ENCODE measurements at regions not wholly inside any gene's neighbourhood (a gene's known extent, or its start where the extent isn't known, plus 50 kb on each side); places are given as distances from the start of the nearest gene placed in this dataset.
A peak's percentile ranks its signal among the peaks of the same experiment; 100 is the strongest.

DNA sequence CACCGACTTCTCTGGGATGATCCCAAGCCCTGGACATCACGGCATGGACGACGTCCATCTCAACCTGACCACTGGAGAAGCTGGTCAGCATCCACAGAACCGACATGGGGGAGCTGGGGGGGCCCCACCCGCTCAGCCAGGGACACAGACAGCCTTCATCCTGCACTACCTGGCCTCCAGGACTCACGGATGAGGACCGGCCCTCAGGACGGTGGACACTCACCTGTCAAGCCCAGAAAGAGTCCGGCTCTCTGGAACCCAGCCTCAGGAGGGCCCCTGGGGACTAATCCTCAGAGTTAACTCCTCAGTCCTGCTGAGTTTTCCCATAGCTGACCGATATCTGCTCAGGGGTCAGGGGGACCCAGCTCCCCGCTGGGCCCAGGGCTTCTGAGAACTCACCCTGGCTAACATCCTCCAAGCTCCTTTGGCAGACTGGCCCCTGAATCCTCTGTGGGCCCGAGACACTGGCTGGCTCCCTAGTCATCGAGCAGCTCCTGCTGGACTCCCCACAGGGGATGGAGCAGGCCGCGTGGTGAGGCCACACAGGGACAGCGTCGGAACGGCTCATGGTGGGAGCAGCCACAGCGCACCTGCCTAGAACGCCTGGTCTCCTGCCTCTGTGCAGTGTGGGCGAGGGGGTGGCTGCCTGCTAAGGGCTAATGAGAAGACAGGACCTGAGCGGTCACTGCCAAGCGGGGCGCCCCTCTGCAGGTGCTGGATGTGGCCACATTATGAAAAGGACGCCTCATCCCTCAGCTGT, 649.2 kb downstream of the BRD1 start:
- DNase-seq: no peak
- Histone ChIP-seq H3K36me3 (replicated peaks; ENCODE audit: control insufficient read depth, insufficient read depth, low read length) (no peaks in the 10 kb centered on the region), H3K4me3 (ENCODE audit: insufficient read depth, low read depth, low read length) (no peak overlapping the region)

DNA sequence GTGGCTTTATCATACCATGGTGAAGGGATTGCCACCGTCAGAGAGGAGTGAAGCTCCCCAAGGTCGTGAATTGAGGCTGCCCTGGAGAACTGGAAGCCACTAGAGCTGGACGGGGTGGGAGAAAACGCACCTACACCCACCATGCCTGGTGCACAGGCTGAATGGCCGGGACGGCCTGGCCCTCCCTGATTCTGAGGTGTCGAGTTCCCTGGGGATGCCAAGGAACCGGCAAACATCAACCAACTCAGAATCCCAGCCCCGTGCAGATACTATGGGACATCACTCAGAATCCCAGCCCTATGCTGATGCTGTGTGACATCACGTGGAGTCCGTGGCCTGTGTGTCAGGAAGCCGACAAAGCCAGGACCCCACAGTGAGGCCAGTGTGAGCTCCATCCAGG, 650.0 kb downstream of the BRD1 start:
- H3K27me3 ChIP-seq (ENCODE audit: control insufficient read depth, insufficient read depth, low read length): no peaks in the 10 kb centered on the region
- no peak overlapping the region for H3K4me3 ChIP-seq (ENCODE audit: insufficient read depth, low read depth, low read length)
- no peaks in the 10 kb centered on the region for H3K36me3 ChIP-seq (replicated peaks; ENCODE audit: control insufficient read depth, insufficient read depth, low read length)
- no peak for DNase-seq

More for the DNA sequence above, 649.2 kb downstream of the BRD1 start:
- H3K27me3 ChIP-seq (ENCODE audit: control insufficient read depth, insufficient read depth, low read length): no peaks in the 10 kb centered on the region

DNA sequence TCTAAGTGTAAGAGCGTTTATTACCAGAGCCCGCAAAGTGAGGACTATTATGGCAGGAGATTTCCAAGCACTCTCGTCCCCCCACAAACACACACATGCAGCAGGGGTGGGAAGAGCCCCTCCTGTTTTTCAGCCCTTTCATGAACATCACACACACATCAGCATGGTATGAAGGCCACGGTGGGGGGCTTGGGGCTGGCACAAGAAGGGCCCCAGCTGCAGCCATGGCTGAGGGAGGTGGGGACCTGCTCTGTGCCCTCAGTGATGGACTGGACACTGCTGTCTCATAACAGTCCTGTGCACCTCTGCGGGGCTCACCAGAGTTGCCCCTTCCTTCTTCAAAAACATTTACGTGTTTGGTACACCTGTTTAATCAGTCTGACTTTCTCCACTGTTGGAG, 650.7 kb downstream of the BRD1 start:
- DNase-seq: no peak
- H3K27me3 ChIP-seq (ENCODE audit: control insufficient read depth, insufficient read depth, low read length): no peaks in the 10 kb centered on the region
- H3K4me3 ChIP-seq (ENCODE audit: insufficient read depth, low read depth, low read length): no peak overlapping the region
- no peaks in the 10 kb centered on the region for H3K36me3 ChIP-seq (replicated peaks; ENCODE audit: control insufficient read depth, insufficient read depth, low read length)

DNA sequence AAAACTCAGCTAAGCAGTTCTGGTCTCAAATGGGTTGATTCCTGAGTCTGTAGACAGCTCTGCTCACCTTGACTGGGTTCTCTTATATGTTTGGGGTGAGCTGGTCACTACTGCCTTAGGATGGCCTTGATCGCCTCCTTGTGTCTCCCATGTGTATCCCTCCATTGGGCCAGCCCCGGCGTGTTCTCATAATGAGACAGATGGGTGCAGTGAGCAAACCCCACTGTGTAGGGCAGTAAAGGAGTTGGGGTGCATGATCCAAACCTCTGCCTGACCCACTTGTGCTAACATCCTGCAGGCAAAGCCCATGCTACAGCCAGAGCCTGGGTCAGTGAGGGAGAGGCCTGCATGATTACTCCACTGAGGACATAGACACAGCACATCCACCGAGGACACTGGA, 657.6 kb downstream of the BRD1 start:
- DNase-seq: peak; percentile 69
- H3K4me3 ChIP-seq (ENCODE audit: insufficient read depth, low read depth, low read length): no peak overlapping the region
- no peaks in the 10 kb centered on the region for H3K36me3 ChIP-seq (replicated peaks; ENCODE audit: control insufficient read depth, insufficient read depth, low read length)
- no peaks in the 10 kb centered on the region for H3K27me3 ChIP-seq (ENCODE audit: control insufficient read depth, insufficient read depth, low read length)

DNA sequence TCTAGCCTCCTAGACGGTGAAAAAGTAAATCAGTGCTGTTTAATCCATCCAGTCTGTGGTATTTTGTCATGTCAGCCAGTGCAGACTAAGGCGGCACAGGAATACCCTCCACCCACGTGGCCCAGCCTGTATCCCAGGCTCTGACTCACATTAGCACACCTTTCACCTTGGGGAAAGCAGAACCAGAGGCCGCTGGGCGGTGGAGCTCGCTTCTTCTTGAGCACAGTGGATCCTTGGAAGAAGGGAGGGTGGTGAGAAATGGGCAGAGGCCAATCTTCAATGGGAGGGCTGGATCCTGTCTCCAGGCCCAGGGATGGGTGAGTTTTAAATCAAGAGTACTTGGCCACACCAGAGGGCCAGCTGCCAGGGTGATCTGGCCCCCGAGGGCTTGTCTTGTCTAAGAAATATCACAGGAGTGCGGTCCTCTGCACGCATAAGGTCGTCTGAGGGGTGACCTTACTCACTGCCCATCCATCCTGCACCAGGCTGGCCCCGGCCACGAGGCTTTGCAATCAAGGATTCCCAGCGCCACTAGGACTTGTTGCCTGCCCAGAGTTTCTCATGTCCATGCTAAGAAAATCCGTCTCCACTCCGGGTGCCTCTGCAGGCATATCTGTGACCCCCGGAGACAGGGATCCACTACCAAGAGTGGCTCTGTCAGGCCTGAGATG, 658.5 kb downstream of the BRD1 start:
- no peaks in the 10 kb centered on the region for H3K27me3 ChIP-seq (ENCODE audit: control insufficient read depth, insufficient read depth, low read length)
- no peaks in the 10 kb centered on the region for H3K36me3 ChIP-seq (replicated peaks; ENCODE audit: control insufficient read depth, insufficient read depth, low read length)
- DNase-seq: no peak
- no peak overlapping the region for H3K4me3 ChIP-seq (ENCODE audit: insufficient read depth, low read depth, low read length)

DNA sequence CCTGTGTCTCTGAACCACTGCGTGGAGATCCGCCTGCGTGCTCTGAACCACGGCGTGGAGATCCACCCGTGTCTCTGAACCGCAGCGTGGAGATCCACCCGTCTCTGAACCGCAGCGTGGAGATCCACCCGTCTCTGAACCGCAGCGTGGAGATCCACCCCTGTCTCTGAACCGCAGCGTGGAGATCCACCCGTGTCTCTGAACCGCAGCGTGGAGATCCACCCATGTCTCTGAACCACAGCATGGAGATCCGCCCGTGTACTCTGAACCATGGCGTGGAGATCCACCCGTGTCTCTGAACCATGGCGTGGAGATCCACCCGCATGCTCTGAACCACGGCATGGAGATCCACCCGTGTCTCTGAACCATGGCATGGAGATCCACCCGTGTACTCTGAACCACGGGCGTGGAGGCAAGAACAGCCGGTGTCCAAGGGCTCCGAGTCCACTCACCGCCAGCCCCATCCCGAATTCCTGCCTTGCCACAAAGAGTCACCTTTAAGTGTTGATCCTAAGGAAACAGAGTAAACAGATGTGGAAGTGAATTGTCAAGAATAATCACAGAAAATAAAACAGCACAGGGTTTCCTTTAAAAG, 659.4 kb downstream of the BRD1 start:
- H3K27me3 ChIP-seq (ENCODE audit: control insufficient read depth, insufficient read depth, low read length): no peaks in the 10 kb centered on the region
- H3K36me3 ChIP-seq (replicated peaks; ENCODE audit: control insufficient read depth, insufficient read depth, low read length): no peaks in the 10 kb centered on the region
- no peak for DNase-seq
- H3K4me3 ChIP-seq (ENCODE audit: insufficient read depth, low read depth, low read length): no peak overlapping the region

DNA sequence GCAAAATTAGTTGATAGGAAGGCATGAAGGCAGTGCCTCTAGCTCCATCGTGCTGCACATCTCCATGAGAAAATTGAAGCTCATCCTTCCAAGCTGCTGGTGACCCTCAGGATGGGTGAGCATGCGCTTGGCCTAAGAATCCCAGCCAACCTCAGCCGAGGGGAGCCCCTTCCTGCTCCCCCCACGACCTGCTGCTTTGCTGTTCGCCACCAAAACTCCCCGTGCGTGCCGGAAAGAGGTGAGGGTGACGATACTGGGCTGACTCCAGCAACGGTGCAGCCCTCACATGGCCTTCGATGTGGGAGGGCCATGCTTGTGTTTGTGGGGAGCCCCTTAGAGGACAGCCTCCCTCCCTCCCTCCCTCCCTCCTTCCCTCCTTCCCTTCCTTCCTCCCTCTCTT, 660.9 kb downstream of the BRD1 start:
- Histone ChIP-seq H3K36me3 (replicated peaks; ENCODE audit: control insufficient read depth, insufficient read depth, low read length) (no peaks in the 10 kb centered on the region), H3K27me3 (ENCODE audit: control insufficient read depth, insufficient read depth, low read length) (no peaks in the 10 kb centered on the region), H3K4me3 (ENCODE audit: insufficient read depth, low read depth, low read length) (no peak overlapping the region)
- DNase-seq: no peak

DNA sequence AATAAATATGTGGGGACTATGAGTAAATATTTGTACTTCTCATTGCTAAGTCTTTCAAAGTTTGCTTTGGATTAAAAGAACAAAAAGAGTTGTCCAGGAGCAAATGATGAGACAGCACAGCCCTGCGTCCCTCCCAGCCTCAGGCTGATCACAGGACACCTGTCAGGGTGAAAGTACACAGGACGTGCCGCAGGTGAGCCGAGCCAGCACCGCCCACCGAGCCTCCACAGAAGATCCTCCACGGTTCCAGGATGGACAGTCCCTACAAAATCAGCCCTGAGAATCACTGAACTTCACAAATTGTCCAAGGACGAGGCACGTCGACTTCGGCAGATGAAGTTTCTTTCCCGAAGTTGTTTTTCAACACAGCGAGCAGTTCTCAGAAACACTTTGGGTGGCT, 661.5 kb downstream of the BRD1 start:
- no peaks in the 10 kb centered on the region for H3K36me3 ChIP-seq (replicated peaks; ENCODE audit: control insufficient read depth, insufficient read depth, low read length)
- H3K4me3 ChIP-seq (ENCODE audit: insufficient read depth, low read depth, low read length): no peak overlapping the region
- no peaks in the 10 kb centered on the region for H3K27me3 ChIP-seq (ENCODE audit: control insufficient read depth, insufficient read depth, low read length)
- no peak for DNase-seq

DNA sequence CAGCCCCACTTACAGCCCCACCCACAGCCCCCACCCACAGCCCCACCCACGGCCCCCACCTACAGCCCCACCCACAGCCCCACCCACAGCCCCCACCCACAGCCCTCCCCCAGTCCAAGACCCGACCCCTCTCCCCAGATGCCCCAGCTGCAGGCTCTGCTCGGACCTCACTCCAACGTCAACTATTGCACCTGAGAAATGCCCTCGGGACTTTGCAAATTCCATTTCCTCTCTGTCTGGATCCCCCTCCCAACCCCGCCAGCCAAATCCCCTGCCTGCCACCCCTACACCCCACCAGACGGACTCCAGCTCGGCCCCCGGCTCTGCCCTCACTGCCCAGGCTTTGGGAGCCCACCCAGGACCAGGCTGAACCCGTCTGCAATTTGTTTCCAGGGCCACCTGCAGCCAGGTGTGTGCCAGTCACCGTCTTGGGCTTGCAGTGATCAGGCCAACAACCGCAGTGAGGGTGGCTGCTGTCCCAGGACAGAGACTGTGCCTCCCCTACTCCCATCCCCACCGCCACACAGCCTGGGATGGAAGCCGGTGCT, 662.8 kb downstream of the BRD1 start:
- no peaks in the 10 kb centered on the region for H3K36me3 ChIP-seq (replicated peaks; ENCODE audit: control insufficient read depth, insufficient read depth, low read length)
- peak; percentile 62 for DNase-seq

DNA sequence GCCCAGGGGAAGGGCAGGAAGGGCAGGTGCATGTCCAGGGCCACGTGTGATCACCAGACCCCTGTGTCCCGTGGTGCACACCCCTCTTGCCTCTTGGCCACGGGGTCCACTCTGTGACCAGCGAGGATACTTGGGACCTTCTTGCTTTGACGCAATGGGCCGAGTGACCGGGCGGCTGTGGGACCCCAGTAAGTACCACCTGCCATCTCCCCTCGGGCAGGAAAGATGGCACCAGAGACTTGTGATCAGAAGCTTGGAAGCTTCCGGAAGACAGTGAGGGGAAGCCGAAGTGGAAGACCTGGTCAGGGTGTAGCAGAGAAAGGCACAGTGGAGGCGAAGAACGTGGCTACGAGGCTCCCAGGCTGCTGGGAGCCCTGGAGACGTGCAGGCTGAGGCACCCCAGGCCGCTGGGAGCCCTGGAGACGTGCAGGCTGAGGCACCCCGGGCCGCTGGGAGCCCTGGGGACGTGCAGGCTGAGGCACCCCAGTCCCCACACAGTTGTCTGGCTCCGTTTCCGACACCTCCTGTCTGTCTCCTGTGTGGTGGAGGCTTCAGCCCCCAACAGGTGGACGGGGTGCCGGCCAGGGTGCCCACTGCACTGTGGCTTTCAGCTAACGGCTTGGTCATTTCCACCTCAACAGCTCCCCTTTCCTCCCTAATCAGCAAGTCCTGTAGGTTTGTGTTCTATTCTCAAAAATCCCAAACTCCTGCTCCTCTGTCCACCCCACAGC, 663.5 kb downstream of the BRD1 start:
- no peaks in the 10 kb centered on the region for H3K27me3 ChIP-seq (ENCODE audit: control insufficient read depth, insufficient read depth, low read length)
- H3K4me3 ChIP-seq (ENCODE audit: insufficient read depth, low read depth, low read length): no peak overlapping the region
- no peak for DNase-seq

More for the DNA sequence above, 662.8 kb downstream of the BRD1 start:
- Histone ChIP-seq H3K4me3 (ENCODE audit: insufficient read depth, low read depth, low read length) (no peak overlapping the region), H3K27me3 (ENCODE audit: control insufficient read depth, insufficient read depth, low read length) (no peaks in the 10 kb centered on the region)

DNA sequence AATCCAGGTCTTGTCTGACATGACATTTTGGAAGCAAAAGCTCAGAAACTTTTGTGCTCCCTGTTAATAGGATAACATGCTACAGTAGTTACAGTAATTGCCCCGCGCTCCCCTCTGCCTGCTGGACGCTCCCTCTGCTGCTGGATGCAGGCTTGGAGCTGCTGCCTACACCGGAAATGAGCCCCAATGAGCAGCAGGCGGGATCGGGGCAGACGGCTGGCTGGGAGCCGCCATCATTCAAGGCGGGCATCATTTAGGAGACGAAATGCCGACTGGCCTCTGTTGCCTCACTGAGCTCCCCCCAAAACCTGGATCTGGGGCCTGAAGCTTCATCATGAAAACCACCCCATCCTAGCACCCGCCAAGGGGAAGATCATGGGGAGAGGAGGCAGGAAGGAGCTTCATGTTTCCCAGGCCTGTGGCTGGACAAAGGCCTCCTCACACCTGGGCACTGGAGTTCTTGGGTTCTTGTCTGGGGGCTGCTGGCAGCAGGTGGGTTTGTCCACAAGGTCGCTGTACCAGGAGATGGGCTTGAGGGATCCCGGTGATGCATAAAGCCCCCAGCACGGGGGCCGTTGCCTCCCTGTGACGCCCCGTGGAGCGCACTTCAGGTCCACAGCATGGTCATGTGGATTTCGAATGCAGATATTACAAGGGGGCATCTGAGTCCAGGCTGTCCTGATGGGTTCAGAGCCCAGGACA, 664.3 kb downstream of the BRD1 start:
- no peak for DNase-seq
- Histone ChIP-seq H3K36me3 (replicated peaks; ENCODE audit: control insufficient read depth, insufficient read depth, low read length) (no peaks in the 10 kb centered on the region), H3K4me3 (ENCODE audit: insufficient read depth, low read depth, low read length) (no peak overlapping the region), H3K27me3 (ENCODE audit: control insufficient read depth, insufficient read depth, low read length) (no peaks in the 10 kb centered on the region)

More for the DNA sequence above, 663.5 kb downstream of the BRD1 start:
- H3K36me3 ChIP-seq (replicated peaks; ENCODE audit: control insufficient read depth, insufficient read depth, low read length): no peaks in the 10 kb centered on the region

DNA sequence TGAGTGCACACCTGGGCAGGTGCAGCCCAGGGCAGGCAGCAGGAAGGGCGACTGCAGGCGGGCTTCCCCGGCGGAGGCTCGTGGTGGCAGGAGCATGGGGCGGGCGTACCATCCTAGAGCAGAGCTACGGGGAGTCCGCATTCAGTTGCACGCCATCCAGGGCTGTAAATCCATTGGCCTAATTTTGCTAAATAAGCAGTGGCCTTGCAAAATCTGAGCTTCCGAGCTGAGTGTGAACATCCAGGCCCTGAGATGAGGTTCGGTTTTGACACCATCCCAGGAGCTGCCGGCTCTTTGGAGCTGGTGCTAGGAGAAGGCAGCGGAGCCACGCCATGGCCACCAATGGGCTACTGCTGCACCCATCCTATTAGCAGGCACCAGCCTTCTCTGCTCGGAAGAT, 664.8 kb downstream of the BRD1 start:
- no peaks in the 10 kb centered on the region for H3K27me3 ChIP-seq (ENCODE audit: control insufficient read depth, insufficient read depth, low read length)
- H3K4me3 ChIP-seq (ENCODE audit: insufficient read depth, low read depth, low read length): no peak overlapping the region
- H3K36me3 ChIP-seq (replicated peaks; ENCODE audit: control insufficient read depth, insufficient read depth, low read length): no peaks in the 10 kb centered on the region
- DNase-seq: no peak

DNA sequence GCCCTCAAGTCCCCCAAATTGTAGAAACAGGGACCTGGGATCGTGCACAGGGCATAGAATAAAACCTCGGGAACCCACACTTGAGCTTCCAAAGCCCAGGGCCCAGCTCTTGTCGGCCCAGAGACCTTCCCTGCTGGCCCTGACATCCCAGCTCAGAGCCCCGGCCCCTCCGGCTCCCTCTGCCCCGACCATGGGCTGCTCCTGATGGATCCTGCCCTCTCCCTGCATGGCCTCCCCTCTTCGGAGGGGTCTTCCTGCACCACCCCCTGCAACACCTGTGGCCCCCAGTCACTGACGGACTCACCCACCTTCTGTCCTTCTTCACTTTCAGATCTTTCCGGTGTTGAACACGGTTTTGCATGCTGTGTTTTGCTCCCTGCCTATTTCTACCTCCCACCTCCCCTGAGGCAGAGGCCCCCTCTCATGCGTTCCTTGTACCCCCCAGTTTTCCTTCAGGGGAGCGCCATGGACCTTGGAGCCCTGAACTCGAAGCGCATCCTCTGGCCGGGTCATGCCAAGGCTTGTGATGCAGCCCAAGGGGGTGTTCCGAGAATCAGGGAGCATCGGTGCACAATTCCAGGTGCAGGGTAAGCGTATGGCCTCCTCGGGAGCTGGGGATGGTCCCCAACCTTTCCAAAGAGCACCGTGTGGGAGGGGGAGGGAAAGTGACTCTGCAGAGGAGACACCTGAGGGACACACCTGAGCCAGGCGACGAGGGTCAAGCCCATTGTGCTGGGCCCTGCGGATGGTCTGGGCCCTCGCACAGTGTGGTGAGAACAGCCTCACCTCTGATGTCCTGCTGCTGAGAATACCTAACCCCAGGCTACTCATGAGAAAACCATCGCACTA, 666.4 kb downstream of the BRD1 start:
- no peak for DNase-seq
- H3K4me3 ChIP-seq (ENCODE audit: insufficient read depth, low read depth, low read length): no peak overlapping the region
- H3K27me3 ChIP-seq (ENCODE audit: control insufficient read depth, insufficient read depth, low read length): no peaks in the 10 kb centered on the region
- H3K36me3 ChIP-seq (replicated peaks; ENCODE audit: control insufficient read depth, insufficient read depth, low read length): no peaks in the 10 kb centered on the region

All from H7 (cell line).